HG02623 (cell line): ENCODE measurements at regions not wholly inside any gene's neighbourhood (a gene's known extent, or its start where the extent isn't known, plus 50 kb on each side); places are given as distances from the start of the nearest gene placed in this dataset.

Source experiments
- ATAC-seq: cut with Tn5 transposase; IDR thresholded peaks from one replicate; pipeline ENCODE4 v1.9.1; 2021; ENCODE audit warnings: moderate library complexity; ENCODE audit not compliant: unreplicated experiment

- ATAC-seq: no peak
Measured at GRCh38 chr3:187899246-187899645, 154.0 kb upstream of the BCL6 start.

DNA sequence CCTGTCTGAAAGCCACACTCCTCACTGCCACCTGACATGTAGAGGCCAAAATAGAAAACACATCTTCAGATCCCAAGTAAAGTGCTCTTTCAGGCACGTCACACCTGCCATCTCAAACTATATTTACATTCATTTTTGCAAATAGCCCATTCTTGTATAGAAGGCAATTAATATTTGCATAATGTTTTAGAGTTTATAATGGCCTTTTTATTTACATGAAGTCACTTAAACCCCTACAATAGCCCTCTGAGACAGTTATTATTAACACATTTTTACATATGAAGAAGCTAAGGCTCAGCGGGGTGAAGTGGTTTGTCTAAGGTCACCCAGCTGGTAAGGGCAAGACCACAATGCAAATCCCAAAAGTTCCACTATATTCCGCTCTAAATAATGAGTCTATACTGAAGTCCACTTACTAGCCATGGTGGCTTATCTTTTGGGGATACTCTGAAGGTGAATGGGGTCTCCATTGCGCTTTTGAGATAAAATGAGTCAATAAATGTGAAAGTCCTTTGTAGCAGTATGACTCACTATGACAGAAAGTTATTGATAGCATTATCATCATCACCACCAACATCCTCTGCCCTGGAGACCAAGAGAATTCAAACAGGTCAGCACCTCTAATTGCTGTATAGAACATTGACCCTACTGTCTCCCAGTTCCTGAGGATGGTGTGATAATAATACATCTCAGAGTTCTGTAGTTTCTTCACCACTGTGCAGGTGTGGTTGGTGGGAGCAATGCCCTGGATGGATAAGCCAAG, 155.9 kb upstream of the BCL6 start:
- ATAC-seq: no peak

DNA sequence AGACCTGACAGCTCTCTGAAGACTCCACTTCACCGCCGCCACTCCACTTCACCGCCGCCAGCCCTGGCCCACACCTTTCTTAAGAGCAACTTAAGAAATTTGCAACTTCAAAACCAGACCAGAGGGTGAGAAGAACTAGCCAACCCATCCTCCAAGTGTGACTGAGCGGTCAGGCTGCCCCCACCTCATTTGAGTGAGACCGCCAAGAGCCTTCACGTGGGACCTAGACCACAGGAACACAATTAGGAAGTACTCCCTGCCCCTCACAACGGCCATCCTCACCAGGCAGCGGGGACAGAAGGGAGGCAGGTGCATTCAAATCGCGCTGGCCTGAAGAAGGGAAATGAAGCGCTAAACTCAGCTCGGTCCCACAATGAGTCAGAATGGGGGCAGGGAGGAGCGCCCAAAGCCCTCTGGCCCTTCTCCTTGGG, 156.8 kb upstream of the BCL6 start:
- peak; percentile 46 for ATAC-seq

DNA sequence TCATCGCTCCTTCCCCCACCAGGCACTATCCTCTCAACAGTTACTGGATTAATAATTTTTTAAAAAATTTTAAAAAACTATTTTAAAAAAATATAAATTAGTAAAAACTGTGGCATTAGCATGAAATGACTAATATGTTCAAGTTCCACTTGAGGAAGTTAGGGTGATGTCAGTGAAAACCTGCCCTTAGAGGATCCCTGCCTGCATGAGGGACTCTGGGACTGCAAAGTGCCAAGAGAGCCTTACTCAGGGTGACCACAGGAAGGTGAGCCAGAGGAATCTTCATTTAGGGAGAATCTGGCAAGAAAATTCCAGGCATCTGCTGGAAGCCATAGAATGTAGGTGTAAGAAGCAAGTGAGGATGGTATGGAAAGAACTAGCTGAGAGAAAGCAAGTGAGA, 157.7 kb upstream of the BCL6 start:
- no peak for ATAC-seq

- ATAC-seq: no peak
Measured at GRCh38 chr3:187903697-187904096, 158.4 kb upstream of the BCL6 start.

- ATAC-seq: no peak
Measured at GRCh38 chr3:187906416-187906815, 161.1 kb upstream of the BCL6 start.

DNA sequence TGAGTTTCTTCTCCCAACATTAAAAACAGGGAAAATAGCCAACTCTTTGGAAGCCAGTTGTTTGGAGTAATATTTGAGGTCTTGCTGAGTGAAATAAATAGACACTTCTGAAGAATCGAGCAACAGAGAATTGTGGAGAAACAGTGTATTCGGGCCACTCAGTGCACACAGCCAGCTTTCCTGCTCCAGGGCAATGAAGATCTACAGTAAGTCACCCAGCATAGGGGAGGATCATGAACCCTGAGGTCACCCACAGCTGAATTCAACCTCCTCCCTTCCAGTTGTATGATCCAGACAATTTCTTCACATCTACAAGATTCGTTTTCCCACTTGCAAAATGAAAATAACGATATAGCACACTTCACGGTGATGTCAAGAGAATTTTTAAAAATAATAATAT, 161.7 kb upstream of the BCL6 start:
- ATAC-seq: no peak

DNA sequence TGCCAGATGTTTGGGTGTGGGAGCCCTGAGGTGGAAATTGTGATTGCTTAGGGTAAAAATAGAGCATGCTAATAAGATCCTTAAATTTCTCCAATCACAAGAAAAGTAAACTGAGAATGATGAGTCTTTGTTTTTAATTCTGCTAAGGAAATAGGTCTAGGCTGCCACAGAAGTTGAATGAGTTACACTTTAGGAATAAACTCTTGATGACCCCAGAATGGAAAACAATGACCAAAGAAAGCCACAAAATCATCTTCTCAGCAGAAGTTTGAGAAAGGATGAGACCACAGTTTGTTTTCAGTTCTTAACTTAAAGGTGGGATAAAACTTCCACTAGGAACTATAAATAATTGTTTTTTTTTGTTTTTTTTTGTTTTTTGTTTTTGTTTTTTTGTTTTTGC, 164.6 kb upstream of the BCL6 start:
- ATAC-seq: no peak

- ATAC-seq: no peak
Measured at GRCh38 chr3:187912007-187912406, 166.7 kb upstream of the BCL6 start.

DNA sequence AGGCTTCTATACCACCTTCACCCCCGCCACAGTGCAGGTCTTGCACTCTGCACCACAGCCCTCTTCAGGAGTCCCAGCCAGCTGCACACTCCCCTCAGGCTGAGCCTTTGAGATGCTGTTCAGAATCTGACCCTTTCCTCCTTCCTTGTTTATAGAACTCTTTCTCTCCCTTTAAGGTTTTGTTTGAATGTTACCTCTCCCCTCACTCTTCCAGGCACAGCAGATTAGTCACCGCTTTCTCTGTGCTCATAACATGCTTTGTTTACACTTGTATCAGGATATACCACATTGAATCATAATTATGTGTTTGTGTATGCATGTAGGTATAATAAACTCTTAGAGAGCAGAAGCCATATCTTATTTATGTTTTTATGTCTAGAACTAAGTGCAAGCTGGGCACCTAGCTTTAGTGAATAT, 168.4 kb upstream of the BCL6 start:
- no peak for ATAC-seq

DNA sequence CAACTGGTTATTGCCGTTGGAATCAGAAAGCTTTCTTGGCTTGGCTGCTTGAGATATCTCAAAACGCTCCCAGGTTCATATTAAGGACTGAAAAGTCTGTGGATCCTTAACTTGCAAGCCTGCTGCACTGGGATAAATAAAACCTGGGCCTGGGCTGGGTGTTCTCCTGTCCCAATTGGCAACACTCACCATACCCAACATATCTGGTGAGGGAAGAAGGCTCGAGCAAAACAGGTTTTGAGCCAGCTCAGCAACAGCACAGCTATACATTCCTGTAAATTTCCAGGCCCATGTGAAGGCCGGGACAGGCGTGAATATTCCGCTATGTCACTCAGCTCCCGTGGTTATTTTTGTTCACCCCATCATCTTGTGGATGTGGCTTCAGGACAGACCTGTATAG, 169.0 kb upstream of the BCL6 start:
- no peak for ATAC-seq

DNA sequence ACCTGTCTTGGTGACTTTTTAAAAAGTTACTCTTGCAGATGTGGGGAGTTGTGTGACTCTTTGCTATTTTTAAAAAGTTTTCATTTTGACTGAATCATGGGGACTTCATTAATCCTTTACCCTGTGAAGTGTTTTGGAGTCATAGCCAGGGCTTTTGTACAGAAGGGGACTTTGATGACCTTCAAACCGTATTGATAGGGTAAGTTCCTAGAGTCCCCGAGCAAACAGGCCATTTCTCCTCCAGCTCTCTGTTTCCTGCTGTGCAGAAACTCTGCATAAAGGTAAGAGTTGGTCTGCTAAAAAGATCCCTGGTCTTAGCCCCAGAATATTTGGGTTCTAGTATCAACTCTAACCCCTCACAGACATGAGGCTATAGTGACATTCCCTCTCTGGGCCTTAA, 170.8 kb upstream of the BCL6 start:
- no peak for ATAC-seq

- ATAC-seq: no peak
Measured at GRCh38 chr3:187918081-187918644, 172.9 kb upstream of the BCL6 start.

- ATAC-seq: peak; percentile 87
Measured at GRCh38 chr3:187919048-187919447, 173.8 kb upstream of the BCL6 start.

- peak; percentile 37 for ATAC-seq
Measured at GRCh38 chr3:187919544-187919943, 174.3 kb upstream of the BCL6 start.

DNA sequence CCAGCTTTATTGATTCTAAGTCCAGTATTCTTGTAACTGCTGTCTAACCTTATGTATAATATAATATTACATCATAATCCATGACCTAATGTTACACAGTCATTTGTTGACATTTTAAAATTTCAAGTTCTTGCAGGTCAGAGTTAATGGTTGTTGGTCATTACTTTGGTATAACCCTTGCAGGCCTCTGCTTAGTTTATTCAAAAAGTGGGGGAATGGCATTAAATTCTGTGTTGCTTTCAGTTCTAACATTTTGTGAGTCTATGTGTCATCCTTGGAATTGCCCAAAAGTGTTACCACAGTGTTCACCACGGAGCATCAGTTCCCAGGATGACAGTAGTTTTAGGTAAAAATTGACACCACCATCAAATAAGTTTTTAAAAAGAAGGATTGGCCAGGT, 174.8 kb upstream of the BCL6 start:
- no peak for ATAC-seq

DNA sequence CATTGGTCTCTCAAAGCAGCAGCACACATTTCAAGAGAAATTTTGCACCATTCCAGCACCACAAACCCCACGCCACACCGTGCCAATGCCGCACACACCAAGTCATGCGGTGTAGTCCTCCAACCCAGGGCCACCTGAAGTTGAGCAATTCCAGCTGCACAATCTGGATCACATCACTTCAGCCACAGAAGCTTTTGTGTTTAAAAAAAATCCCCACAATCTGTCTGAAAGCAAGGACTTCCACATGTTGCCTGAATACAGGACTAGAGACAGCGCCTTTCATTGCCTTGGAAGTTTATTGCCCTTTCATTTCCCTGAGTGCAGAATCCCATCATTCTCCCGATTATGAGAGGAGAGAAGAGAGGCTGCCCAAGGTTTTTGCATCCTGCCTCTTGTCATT, 175.6 kb upstream of the BCL6 start:
- no peak for ATAC-seq

DNA sequence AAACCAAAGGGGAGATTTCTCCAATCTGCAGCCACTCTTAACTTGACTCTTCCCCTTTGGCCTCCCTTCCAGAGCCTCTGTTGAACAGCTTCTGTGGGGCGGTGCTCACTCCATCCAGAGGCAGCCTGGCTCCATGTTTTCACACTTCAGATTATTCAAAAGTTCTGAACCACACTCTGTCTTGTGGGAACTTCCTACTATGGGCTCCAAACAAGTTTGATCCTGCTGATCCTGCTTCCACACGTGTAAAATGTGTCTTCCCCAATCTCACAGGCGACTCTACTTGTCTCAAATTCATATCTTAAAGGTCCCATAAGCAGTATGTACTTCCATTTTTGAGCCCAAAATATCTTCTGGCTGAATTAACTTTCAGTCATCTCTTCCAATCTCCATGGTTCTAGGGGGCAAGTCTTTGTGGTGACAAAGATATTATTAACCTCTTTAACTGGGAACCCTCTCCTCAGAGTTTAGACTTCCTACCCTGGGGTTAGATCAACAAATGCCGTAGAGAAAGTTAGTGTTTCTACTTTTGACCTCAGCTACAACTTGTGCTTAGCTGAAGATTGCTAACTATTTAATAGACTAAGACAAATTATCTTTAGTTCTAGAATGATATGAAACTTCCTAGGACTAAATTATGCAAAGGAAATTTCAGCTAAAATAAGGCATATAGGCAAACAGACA, 176.3 kb upstream of the BCL6 start:
- ATAC-seq: no peak

DNA sequence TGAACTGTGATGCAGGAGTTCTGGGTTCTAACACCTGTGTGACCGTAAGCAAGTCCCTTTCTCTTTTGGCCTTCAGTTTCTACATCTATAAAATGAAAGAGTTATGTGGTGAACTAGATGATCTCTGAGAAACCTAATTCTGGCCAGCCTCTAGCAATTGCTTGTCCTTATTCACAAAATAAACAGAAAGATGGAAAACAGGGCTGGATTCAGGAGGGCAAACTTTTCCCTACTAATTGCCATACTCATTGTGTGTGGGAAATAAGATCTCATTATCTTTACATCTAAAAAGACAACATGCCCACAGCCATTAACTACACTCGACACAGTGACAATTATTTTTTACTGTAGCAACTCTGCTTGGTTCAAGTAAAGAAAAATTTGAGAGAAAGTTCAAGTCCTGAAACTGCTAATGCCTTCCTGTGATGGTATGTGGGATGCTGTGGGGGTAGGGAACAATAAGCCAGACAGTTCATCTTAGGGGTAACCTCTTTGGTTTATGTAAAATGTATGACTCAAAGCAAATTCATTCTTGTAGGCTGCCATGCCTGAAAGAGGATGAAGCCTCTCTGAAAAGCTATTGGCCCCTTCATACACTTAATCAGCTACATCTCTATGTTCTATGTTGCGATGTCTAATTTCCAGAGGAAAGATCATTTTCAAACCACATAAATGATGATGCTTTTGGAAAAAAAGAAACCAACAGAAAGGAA, 177.6 kb upstream of the BCL6 start:
- no peak for ATAC-seq

DNA sequence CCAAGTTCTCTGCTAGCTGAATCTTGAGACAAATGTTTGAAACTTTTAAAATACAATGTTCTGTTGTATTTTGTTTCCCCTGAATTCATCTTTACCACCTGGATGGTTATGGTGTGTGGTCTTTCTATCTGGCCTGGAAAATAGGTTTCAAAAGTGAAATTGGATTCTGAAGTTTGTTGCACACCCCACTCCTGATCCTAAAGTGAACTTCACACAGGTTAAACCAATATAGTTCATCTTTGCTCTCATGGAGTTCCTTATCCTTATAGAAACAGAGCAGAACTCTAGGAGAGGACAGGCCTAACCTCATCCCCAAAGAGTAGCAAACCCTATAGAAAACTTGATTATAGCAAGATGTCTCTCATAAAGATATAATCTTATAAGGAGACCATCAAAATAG, 179.4 kb upstream of the BCL6 start:
- no peak for ATAC-seq

GRCh38 chr3:187925326-187925725, 180.1 kb upstream of the BCL6 start:
- ATAC-seq: no peak

DNA sequence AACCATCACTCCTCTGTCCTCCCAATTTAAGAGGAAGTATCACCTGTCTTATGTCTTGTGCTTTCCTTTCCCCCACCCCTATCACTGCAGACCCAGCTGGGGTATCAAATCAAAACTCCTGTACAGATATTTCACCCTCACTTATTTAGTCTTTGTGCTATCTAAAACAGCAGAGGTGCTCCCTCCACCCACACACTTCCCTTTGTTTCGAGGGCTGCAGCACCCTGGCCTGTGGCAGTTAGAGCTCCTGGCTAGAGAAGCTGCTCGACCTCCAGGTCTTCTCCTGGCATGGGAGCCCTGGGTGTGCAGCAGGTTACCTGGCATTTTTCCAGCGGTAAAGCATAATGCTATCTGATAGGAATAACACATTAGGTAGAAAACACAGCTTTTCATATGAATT, 181.4 kb upstream of the BCL6 start:
- ATAC-seq: no peak
